HL-60 (cell line): ENCODE measurements at regions not wholly inside any gene's neighbourhood (a gene's known extent, or its start where the extent isn't known, plus 50 kb on each side); places are given as distances from the start of the nearest gene placed in this dataset.

Experiments
- DNase-seq, 2 experiments: peaks; one replicate each; pipeline ENCODE4 v3.0.0-alpha.2; 2010 to 2020; ENCODE audit warnings: low read depth in 1 of 2, low spot score in 1 of 2
- H3K27ac ChIP-seq: fragments of 250-450 bp; sonication (Bioruptor Pico); replicated peaks from 2 replicates; pipeline ENCODE4 v1.5.1; 2020; ENCODE audit warnings: mild to moderate bottlenecking, moderate library complexity
- H3K27me3 ChIP-seq: fragments of 250-450 bp; sonication (Bioruptor Pico); 2 replicates; pipeline ENCODE4 v1.5.1; 2021; ENCODE audit warnings: mild to moderate bottlenecking, moderate library complexity; ENCODE audit not compliant: insufficient read depth, poor library complexity, severe bottlenecking
- H3K4me3 ChIP-seq: replicated peaks from 2 replicates; pipeline ENCODE4 v1.5.1; 2011; ENCODE audit warnings: mild to moderate bottlenecking, control low read depth, low read length; ENCODE audit not compliant: insufficient read depth
- CTCF ChIP-seq: IDR thresholded peaks from one replicate; pipeline ENCODE4 v1.5.1; 2011; ENCODE audit warnings: low read length, control low read depth, inconsistent platforms; ENCODE audit not compliant: insufficient read depth
- GABPA ChIP-seq: IDR thresholded peaks from 2 replicates; pipeline ENCODE4 v1.6.1; 2012; ENCODE audit warnings: low read depth
- POLR2AphosphoS5 ChIP-seq: IDR thresholded peaks from 2 replicates; pipeline ENCODE4 v1.6.1; 2012; ENCODE audit warnings: low read depth
- REST ChIP-seq: IDR thresholded peaks from 2 replicates; pipeline ENCODE4 v1.6.1; 2012; ENCODE audit warnings: low read depth; ENCODE audit not compliant: insufficient replicate concordance
- SPI1 ChIP-seq: IDR thresholded peaks from 2 replicates; pipeline ENCODE4 v1.6.1; 2012; ENCODE audit warnings: low read depth, mild to moderate bottlenecking, borderline replicate concordance

DNA sequence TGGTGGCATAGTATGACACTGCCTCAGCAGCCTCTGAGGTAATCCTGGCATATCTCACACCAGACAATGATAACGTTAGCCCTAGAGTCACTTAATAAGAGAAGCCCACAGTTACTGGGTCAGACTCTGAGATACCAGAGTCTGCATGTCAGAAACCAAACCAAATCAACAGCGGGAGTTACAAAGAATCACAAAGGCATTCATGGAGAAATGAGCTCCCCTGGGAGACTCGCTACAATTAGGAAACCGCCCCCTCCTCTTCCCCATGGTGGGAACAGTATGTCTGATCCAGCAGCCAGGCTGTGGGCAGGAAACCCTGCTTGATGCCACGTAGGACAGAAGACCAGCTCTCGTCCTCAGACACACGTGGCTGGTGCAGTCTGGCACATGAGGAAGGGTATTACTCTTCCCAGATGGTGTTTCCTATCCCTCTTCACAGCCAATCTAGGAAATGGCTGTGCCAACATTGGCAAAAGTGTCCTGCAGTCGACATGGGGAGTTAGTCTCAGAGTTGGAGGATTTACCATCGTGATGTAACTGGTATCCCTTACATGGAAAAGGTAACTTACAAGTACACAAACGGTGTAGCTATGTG lies 485.4 kb downstream of the ZNF608 start:
- DNase-seq = no peak
- Histone ChIP-seq H3K27me3 (no peaks in the 10 kb centered on the region), H3K27ac (no peak overlapping the region), H3K4me3 (no peak overlapping the region)
- TF ChIP-seq SPI1 (no peak), POLR2AphosphoS5 (no peak), CTCF (no peak), REST (no peak), GABPA (no peak)

GRCh38 chr5:124259017-124259416 lies 487.4 kb downstream of the ZNF608 start:
- no peak for DNase-seq
- no peaks in the 10 kb centered on the region for H3K27me3 ChIP-seq

More at GRCh38 chr5:124259017-124259416, 487.4 kb downstream of the ZNF608 start:
- TF ChIP-seq POLR2AphosphoS5 (no peak), REST (no peak), CTCF (no peak), GABPA (no peak), SPI1 (no peak)
- H3K4me3 ChIP-seq = no peak overlapping the region
- no peak overlapping the region for H3K27ac ChIP-seq
